ENCODE measurements at regions not wholly inside any gene's neighbourhood (a gene's known extent, or its start where the extent isn't known, plus 50 kb on each side); places are given as distances from the start of the nearest gene placed in this dataset.

DNA sequence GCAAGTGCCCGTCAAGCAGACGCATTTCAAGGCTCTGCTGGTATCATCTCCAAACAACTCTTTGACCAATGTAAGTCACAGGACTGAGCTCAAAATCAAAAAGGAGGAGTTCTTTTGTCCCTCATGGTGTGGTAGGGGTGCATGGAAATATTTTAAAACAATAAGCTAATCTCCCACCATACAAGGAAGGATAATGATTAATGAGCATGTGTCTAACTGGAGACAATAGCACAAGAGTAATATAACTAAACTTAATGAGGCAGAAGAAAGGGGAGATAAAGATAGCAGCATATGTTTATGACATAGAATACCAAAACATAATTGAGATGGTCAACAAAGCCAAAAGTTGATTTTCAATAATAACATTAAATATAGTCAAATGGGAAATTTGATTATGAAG is 668.0 kb upstream of the ZP4 start:
- no peak for DNase-seq (ENCODE audit: low read depth in 2 of 2)

DNA sequence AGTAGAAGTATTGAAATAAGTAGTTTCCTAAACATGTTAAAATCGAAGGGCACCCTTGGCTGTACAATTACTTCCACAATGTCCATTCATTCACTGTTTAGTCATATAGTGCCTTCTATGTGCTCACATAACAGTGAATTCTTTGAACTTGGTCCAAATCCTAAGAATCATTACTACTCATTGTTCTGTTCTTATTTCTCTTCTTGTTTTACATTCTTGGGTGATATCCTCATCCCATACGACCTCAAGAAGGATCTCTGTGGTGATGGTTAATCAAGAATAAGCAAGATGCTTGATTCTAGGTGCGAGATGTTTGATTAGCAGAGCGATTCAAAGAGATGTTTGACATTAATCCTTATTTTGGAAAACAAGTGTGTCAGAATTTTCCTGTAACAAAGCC is 667.4 kb upstream of the ZP4 start:
- no peak for DNase-seq (ENCODE audit: low read depth in 2 of 2)

DNA sequence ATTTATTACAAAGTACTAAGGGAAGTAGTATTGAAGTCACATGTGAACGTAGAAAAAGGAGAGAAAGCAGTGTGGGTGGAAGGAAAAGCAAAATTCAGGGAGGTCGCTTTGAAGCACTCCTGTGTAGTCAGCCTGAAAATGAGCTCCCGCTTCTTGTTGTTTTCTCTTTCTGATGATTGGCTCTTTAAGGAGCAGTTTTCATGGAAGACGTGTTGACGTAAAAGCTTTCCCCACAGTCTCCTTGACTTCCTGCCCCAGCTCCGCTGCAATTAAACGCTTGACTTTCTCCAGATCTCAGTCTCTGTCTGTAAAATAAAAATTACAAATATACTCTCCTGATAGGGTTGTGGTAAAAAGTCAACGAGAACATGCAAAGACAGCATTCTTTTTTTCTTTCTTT is 661.5 kb upstream of the ZP4 start:
- DNase-seq (ENCODE audit: low read depth in 2 of 2), result no peak

DNA sequence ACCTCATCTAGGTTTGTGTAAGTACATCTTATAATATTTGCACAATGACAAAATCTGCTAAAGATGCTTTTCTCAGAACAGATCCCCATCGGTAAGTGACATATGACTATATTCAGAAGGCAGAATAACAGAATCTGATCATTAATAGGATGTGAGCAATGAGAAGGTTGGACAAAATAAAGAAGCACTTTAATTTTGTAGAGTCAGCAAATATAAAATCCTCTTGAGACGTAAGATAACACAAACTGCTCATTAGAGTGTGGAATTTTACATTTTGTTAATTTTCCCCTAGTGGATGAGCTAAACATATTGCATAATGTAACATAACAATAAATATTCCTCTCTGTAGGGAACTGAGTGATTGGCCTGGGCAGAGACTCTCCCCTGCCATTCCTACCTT is 658.4 kb upstream of the ZP4 start:
- DNase-seq (ENCODE audit: low read depth in 2 of 2), result no peak

DNA sequence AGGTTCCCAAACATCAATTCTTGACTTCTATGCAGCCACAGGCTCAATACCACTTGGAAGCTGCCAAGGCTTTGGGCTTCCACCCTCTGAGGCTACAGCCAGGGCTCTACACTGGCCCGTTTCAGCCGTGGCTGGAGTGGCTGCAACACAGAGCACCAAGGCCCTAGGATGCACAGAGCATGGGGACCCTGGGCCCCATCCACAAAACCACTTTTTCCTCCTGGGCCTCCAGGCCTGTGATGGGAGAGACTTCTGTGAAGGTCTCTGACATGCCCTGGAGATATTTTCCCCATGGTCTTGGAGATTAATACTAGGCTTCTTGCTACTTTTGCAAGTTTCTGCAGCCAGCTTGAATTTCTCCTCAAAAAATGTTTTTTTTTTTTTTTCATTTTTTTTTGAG is 655.4 kb upstream of the ZP4 start:
- no peak for DNase-seq (ENCODE audit: low read depth in 2 of 2)

DNA sequence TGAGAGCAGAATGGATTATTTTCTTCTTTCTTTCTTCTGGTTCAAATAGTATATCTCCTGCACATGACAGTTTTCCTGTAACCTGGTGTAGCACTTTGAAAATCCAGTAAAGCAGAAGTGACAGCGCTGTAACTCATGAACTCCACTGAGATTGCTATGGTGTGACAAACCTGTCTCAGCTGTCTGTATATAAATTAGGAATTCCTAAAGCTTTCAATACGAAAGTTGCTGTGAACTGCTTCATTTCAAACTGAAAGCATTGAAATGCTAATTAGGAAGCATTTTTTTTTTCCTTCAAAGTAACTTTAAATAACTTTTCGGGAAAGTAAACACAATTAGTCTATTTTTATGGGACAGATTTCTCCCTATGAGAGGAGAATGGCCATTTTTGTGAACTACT is 646.9 kb upstream of the ZP4 start:
- no peak for DNase-seq (ENCODE audit: low read depth in 2 of 2)

DNA sequence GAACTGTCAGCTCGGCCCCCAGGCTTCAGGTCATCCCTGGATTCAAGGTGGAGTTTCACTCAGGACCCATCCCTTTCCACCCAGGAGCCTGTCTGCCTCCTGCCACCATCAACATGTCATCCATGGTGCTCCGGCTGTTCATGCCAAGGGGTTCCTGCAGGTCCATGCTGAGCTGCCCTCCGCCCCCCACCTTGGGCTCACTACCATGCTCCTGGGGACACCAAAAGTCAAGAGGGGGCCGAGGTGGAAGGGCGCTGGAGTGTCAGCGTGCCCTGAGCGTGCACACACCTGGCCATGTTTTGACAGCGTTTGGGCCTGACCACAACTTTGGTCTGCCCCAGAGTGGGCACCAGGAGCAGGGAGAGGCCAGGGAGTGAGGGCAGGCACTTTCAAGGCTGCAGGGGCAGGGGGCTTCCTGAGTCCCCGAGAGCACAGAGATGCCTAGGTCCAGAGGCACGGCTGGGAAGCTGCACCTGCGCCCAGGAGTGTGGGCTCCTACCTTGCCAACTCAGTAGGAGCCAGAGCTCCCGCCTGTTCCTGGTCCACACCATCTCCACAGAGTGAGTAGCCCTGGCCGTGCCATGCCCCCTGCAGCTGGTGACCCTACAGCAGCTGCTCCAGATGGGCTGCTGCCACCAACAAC is 639.6 kb upstream of the ZP4 start:
- DNase-seq (ENCODE audit: low read depth in 2 of 2), result no peak

DNA sequence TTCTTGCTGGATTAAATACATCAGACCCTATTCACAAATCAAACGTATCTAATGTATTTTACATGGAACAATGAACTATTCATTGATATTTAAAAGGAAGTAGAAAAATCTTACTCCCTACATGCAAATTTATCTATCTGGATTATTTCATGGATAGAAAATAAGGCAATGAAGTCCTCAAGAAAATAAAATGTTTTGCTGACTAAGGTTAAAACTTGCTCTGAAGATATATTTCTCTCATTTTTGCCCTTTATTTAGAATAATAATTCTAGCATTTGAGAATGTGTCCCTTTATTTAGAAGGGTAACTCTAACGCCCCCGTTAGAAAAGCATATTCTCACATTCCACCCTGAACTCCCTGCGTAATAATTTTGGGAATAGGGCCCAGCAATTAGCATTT is 627.0 kb upstream of the ZP4 start:
- no peak for DNase-seq (ENCODE audit: low read depth in 2 of 2)

DNA sequence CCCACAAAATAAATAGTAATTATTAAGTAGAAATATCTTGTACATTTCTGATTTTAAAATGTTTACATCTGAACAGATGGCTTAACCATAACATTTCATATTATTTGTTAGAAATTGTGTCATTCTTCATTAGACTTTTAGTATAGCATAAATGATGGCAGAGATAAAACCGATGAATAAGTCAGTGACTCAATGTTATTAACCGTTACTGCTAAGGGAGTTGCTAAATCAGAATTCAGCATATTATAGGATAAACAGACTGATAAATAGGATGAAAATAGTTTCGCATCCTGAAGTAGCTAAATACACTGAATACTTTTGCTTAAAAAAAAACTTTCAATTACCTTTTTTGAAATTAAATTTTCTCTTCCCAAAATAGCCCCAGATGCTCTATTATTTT is 610.6 kb upstream of the ZP4 start:
- no peak for DNase-seq (ENCODE audit: low read depth in 2 of 2)

DNA sequence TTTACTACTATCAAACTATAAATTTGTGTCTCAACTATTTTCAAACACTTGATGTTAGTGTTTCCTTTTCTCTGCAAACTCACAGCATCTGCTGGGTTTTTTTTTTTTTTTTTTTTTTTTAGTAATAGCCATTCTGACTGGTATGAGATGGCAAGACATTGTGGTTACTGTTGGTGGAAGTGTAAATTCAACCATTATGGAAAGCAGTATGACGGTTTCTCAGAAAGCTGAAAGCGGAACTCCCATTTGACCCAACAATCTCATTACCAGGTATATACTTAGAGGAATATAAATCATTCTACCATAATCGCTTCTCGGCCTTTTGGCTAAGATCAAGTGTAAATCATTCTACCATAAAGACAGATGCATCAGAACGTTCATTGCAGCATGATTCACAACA is 608.3 kb upstream of the ZP4 start:
- no peak for DNase-seq (ENCODE audit: low read depth in 2 of 2)

DNA sequence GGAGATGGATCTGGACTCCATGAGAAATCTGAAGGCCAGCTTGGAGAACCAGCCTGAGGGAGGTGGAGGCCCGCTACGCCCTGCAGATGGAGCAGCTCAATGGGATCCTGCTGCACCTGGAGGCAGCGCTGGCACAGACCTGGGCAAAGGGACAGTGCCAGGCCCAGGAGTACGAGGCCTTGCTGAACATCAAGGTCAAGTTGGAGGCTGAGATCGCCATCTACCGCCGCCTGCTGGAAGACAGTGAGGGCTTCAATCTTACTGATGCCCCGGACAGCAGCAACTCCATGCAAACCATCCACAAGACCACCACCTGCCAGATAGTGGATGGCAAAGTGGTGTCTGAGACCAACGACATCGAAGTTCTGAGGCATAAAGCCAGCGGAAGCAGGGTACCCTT is 601.5 kb upstream of the ZP4 start:
- DNase-seq (ENCODE audit: low read depth in 2 of 2), result no peak

DNA sequence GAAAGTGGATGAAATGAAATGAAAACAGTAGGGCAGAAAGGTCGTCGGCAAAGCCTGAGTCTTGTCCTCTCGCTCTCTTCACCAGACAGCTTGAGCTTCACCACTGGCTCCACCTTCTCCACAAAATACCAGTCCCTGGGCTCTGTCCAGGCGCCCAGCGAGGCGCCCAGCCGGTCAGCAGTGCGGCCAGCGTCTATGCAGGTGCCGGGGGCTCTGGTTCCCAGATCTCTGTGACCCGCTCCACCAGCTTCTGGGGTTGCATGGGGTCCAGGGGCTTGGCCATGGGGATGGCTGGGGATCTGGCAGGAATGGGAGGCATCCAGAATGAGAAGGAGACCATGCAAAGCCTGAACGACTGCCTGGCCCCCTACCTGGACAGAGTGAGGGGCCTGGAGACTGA is 600.5 kb upstream of the ZP4 start:
- no peak for DNase-seq (ENCODE audit: low read depth in 2 of 2)

DNA sequence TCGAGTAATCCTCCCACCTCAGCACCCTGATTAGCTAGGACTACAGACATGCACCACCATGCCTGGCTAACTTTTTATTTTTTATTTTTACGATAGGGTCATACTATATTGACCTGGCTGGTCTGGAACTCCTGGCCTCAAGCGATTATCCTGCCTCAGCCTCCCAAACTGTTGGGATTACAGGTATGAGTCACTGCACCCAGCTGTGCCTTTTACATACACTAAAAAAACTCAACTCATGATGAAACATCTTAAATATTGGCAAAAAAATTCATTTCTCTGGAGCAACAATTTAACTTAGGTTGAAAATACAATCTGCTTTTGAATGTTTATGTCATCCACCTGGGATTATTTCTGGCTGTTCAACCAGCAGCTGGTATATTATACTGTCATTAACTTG is 598.3 kb upstream of the ZP4 start:
- DNase-seq (ENCODE audit: low read depth in 2 of 2), result no peak

DNA sequence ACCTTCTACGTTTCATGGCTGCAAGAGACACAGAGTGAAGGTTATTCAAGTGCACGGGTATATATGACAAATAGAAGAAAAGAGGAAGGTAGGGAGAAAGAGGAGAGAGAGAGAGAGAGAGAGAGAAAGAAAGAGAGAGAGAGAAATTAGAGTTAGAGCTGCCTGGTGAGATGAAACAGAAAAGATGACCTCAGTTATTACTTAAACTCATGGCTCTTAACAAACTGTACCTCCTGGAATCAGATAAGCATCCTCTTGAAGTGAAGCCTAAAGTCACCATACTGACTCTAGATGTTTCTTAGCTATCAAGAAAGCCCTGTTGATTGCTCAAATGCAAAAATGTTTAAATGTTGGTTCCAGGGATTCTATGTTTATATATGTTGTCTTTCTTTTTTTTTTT is 597.7 kb upstream of the ZP4 start:
- DNase-seq (ENCODE audit: low read depth in 2 of 2), result no peak

DNA sequence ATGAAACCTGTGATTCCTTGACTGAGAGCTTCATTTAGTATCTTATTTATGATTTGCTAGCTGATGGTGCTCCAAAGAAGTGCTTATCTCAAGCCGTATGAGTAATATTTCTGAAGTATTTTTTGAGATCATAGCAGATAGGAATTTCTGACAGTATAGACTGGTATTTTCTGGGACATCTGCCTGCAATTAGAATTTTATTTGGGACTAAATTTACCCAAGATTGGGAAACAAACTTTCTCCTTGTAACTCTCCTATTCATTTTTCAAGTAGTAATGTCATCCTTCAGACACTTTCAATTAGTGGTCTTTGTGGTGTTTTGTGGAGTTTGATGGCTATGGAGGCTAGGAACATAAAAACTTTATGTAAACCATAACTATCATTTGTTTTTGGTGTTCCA is 597.2 kb upstream of the ZP4 start:
- DNase-seq (ENCODE audit: low read depth in 2 of 2), result no peak

DNA sequence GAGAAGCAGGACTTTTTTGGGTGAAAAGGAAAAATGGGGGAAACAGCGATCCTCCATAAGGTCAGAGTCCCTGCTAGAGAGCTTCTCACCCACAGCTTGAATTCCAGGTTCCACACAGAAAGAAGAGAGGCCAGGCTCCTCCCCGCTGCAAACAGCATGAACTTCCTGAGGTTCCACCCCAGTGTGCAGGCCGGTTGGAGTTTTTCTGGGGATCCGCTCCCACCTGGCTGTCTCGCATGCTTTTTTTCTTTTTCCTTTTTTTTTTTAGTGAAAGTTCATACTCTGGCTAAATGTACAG is 595.1 kb upstream of the ZP4 start:
- DNase-seq (ENCODE audit: low read depth in 2 of 2), result no peak

DNA sequence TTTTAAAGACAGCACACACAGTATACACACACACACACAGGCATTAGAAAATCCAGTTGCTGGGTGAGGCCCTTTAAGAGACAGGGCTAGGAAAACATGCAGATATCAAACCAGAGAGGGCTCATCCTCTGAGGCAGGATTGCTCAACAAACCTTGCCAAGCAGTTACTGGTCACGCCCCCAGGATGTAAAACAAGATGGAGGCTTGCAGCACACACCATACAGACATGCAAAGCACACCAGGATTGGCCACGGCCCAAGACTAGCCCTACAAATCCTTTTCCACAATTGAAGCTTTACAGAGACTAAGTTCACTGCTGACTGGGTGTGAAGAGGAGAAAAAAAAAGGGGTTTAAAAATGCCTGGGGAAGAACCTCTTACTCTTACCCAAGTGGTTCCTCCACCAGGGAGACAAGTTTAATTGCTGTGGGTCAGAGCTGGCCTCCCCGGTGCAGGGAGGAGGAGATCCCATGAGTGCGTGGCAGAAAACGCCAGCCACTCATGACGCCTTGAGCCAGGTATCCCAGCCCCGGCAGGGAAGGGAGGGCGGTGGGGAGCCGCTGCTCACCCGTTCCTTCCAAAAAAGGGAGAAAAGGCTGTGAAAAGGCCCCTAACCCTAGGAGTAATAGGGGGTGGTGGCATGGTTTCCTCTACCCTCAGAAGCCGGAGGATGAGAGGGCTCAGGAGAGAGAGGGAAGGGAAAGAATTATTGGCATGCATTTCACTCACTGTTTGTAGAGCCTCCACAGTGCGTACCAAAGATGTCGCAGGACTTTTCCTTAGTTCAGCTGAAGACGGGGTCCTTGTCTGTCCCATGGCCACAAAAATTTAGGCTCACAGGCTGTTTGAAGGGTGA is 594.6 kb upstream of the ZP4 start:
- no peak for DNase-seq (ENCODE audit: low read depth in 2 of 2)

DNA sequence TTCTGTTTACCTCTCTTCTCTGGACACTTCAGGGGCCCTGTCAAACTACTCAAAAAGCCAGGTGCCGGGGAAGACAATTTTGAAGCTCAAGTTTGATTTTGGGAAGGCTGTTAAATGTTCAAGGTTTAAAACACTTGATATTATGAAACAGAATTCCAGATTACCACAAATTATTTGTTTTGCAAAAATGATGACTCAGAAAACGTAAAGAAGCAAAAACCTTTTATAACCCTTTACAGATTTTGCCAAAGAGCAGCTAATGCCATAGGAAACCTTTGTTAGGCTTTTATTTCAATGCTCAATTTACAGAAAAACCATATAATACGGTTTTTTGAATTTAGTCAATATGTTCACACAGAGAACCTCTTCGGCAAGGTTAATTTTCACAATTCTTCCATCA is 593.4 kb upstream of the ZP4 start:
- no peak for DNase-seq (ENCODE audit: low read depth in 2 of 2)

DNA sequence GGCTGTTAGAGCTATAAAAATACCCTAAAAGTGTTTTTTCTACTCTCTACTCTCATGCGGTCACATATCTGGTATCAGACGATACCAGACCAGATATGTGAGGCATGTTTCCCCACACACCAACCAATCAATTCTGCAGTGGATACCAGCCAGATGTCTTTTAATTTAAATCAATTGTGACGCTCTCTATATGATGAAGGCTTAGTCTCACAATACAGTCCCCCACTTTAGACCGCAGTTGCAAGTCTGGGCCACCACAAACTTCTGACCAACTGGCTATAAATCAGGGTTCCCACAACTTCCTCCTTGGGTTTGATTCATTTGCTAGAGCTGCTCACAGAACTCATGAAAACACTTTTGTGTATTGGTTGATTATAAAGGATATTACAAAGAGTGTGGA is 586.1 kb upstream of the ZP4 start:
- DNase-seq (ENCODE audit: low read depth in 2 of 2), result no peak

DNA sequence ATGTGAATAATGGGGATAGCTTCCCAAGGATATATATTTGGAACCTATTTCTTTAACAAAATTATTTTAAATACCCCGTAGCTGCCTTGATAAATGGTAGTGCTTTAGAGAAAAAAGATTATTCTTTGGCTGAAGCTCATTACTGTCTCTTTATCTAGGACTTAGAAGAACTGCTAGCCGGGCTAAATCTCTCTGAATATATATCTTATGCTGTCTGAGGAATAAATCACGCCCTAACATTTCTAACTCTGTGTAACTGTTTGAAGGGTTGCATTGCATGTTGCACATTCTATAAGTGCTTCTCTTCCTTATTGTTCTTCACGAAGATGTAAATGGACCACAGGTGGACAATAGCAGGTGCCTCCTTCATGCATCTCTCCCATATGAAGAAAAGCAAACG is 585.0 kb upstream of the ZP4 start:
- DNase-seq (ENCODE audit: low read depth in 2 of 2), result no peak

DNA sequence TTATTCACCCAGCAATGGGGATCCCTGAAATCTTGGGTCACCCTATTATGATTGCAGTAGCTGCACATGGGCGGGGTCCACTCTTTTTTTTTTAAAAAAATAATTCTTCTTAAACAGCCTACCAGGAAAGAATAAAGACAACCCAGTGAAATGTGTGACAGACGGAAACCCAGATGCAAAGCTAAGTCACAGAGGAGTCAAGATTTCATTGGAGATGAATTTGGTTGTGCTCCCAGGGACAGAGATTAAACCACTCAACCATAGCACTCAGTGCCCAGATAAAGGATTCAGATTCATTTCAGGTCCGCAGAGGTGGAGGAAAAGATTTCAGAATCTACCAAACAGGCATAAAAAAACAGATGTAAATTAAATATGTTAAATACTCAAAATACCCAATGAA is 583.5 kb upstream of the ZP4 start:
- DNase-seq (ENCODE audit: low read depth in 2 of 2), result no peak

DNA sequence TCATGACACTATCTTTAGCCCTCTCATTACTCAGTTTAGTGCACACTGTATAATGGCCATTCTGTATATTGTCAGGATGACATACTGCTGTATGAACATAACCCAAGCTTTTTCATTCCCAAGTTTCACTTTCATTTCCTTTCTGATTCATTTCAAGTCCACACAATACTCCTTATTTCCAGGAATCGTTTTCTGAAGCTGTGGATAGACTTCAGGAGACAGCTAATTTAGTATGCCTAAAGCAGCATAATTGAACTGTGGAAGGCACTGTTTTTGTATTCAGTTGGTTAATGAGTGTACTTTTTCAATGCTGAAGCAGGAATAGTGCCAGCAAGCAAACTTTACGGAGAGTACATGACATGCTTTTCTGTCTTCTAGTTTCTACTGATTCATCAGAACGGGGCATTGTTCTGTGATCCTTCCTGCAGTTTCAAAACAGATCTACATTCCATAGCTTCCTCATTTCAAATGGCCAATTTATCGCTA is 578.5 kb upstream of the ZP4 start:
- no peak for DNase-seq (ENCODE audit: low read depth in 2 of 2)

DNA sequence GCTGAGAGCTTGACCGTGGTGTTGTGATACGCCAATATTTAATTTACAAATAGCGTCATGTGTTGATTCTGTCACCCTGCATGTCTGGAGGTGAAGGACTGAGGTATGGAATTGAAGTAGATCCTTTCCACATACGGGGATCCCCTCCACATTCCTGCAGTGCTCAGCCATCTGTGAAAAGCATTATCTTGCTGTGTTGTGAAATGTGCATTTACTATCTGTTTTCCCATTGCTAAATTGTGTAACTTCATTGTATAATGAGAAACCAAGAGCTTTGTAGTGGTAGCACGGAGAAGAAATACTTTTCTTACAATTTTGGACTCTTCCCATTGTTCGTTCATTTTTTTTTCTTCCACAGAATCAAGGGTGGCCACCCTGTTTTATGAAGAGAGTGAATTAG is 577.3 kb upstream of the ZP4 start:
- no peak for DNase-seq (ENCODE audit: low read depth in 2 of 2)

DNA sequence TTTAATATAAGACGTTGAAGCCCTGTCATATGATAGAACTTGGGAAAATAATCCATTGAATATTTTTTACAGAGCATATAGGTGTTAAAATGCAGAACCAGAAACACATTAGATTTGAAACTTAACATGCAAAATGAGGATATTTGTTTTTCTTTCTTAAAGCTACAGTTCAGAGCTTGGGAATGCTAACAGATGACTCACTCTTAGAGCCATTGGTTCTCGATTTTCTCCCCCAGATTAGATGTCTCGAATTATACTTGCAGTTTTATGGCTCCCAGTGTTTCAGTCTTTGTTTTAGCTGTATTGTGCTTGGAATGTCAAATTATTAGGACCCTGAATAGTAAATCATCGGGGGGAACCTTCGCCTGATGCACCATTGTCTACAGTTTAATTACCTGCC is 575.7 kb upstream of the ZP4 start:
- no peak for DNase-seq (ENCODE audit: low read depth in 2 of 2)
